PFSK-1 (cell line): ENCODE measurements at regions not wholly inside any gene's neighbourhood (a gene's known extent, or its start where the extent isn't known, plus 50 kb on each side); places are given as distances from the start of the nearest gene placed in this dataset.

Source experiments
- FOXP2 ChIP-seq: optimal IDR thresholded peaks from 2 replicates; pipeline ENCODE3; 2011; ENCODE audit warnings: borderline replicate concordance, control low read depth, inconsistent platforms; ENCODE audit not compliant: insufficient read depth; ENCODE audit errors: extremely low read length, extremely low read depth
- POLR2AphosphoS5 ChIP-seq: IDR thresholded peaks from 2 replicates; pipeline ENCODE4 v1.6.1; 2012; ENCODE audit warnings: low read depth, mild to moderate bottlenecking, control low read depth, low read length, moderate library complexity
- REST ChIP-seq, 2 experiments: IDR thresholded peaks; 2 replicates each; pipeline versions ENCODE4 v1.6.1 to v1.8.0; 2011 to 2012; ENCODE audit warnings: low read depth in 2 of 2, low read length in 2 of 2, control low read depth in 1 of 2, inconsistent platforms in 1 of 2, mild to moderate bottlenecking in 1 of 2, moderate library complexity in 1 of 2; ENCODE audit not compliant: insufficient read depth in 1 of 2
- SIN3A ChIP-seq: IDR thresholded peaks from 2 replicates; pipeline ENCODE4 v1.6.1; 2012; ENCODE audit warnings: mild to moderate bottlenecking, low read length, moderate library complexity, borderline replicate concordance; ENCODE audit not compliant: insufficient read depth
- TAF1 ChIP-seq: IDR thresholded peaks from 2 replicates; pipeline ENCODE4 v1.6.1; 2012; ENCODE audit warnings: low read length, control low read depth, borderline replicate concordance; ENCODE audit not compliant: insufficient read depth

- no peak for TF ChIP-seq SIN3A
- TF ChIP-seq REST (IDR thresholded peaks at IDR 0.05; ENCODE audit: insufficient read depth in 1 of 2, low read depth in 2 of 2, low read length in 2 of 2), result no peak
- TF ChIP-seq POLR2AphosphoS5, result no peak
- TF ChIP-seq FOXP2, result no peak
- TF ChIP-seq TAF1, result no peak
These were observed 401.7 kb downstream of the EPHA7 start for GRCh38 chr6:93017626-93018025.

GRCh38 chr6:93017213-93017612 is 402.1 kb downstream of the EPHA7 start:
- no peak for TF ChIP-seq TAF1
- TF ChIP-seq REST (IDR thresholded peaks at IDR 0.05; ENCODE audit: insufficient read depth in 1 of 2, low read depth in 2 of 2, low read length in 2 of 2), result no peak
- TF ChIP-seq FOXP2, result no peak

GRCh38 chr6:93013054-93013453 is 406.3 kb downstream of the EPHA7 start:
- no peak for TF ChIP-seq TAF1
- TF ChIP-seq SIN3A, result no peak
- TF ChIP-seq REST (IDR thresholded peaks at IDR 0.05; ENCODE audit: insufficient read depth in 1 of 2, low read depth in 2 of 2, low read length in 2 of 2), result no peak
- TF ChIP-seq POLR2AphosphoS5, result no peak
- no peak for TF ChIP-seq FOXP2

GRCh38 chr6:93008375-93008774 is 411.0 kb downstream of the EPHA7 start:
- TF ChIP-seq TAF1, result no peak

- no peak for TF ChIP-seq POLR2AphosphoS5
These were observed 429.7 kb downstream of the EPHA7 start for GRCh38 chr6:92989656-92990055.

GRCh38 chr6:92979281-92979680 is 440.1 kb downstream of the EPHA7 start:
- TF ChIP-seq SIN3A, result no peak
- no peak for TF ChIP-seq POLR2AphosphoS5
- TF ChIP-seq REST (IDR thresholded peaks at IDR 0.05; ENCODE audit: insufficient read depth in 1 of 2, low read depth in 2 of 2, low read length in 2 of 2), result no peak
- TF ChIP-seq TAF1, result no peak
- no peak for TF ChIP-seq FOXP2
